IMR-90 (cell line): ENCODE measurements at regions not wholly inside any gene's neighbourhood (a gene's known extent, or its start where the extent isn't known, plus 50 kb on each side); places are given as distances from the start of the nearest gene placed in this dataset.

Experiments
- ATAC-seq: fragments of 200-7000 bp; cut with Tn5 transposase; 2 replicates; pipeline ENCODE4 v1.9.1; 2020; ENCODE audit warnings: low read depth, mild to moderate bottlenecking, moderate library complexity
- BruUV-seq: library from RNA; stranded (reverse); fragments of 400-500 nt; replicated peaks from 2 replicates; lab custom pipeline; 2021; lab: Mats Ljungman, UMichigan
- CTCF ChIA-PET: fragments of 300-600 bp; formaldehyde crosslinking; extraction: SDS; loops from one replicate; lab custom pipeline; 2021; ENCODE audit warnings: antibody characterized with exemption; lab: Yijun Ruan, JAX
- POLR2A ChIA-PET: fragments of 300-600 bp; sonication (Branson Sonifier 250); formaldehyde crosslinking; loops from one replicate; lab custom pipeline; 2022; ENCODE audit warnings: antibody characterized with exemption; ENCODE audit not compliant: unreplicated experiment; lab: Charles Lee
- DNase-seq: peaks from one replicate; pipeline ENCODE4 v3.0.0; 2013
- H2AFZ ChIP-seq: replicated peaks from 2 replicates; pipeline ENCODE3; 2013; ENCODE audit warnings: low read length, mild to moderate bottlenecking; ENCODE audit not compliant: poor library complexity
- H2AK5ac ChIP-seq: 2 replicates; pipeline ENCODE4 v1.6.1; 2013; ENCODE audit warnings: low read depth, low read length, inconsistent platforms
- H2AK9ac ChIP-seq: replicated peaks from 2 replicates; pipeline ENCODE3; 2013; ENCODE audit warnings: mild to moderate bottlenecking, low read depth, low read length, moderate library complexity; ENCODE audit not compliant: poor library complexity
- H2BK120ac ChIP-seq: 2 replicates; pipeline ENCODE4 v1.6.1; 2013; ENCODE audit warnings: low read depth, low read length, inconsistent platforms
- H2BK15ac ChIP-seq: 3 replicates; pipeline ENCODE4 v1.6.1; 2013; ENCODE audit warnings: low read depth, low read length, inconsistent platforms
- H2BK20ac ChIP-seq: 2 replicates; pipeline ENCODE4 v1.6.1; 2013; ENCODE audit warnings: low read depth, mild to moderate bottlenecking, inconsistent platforms, low read length, moderate library complexity
- H2BK5ac ChIP-seq: 2 replicates; pipeline ENCODE4 v1.6.1; 2013; ENCODE audit warnings: mild to moderate bottlenecking, low read depth, low read length, inconsistent platforms; ENCODE audit not compliant: poor library complexity, severe bottlenecking
- H3K14ac ChIP-seq: replicated peaks from 2 replicates; pipeline ENCODE4 v1.6.1; 2013; ENCODE audit warnings: low read depth, low read length, inconsistent platforms
- H3K18ac ChIP-seq: 2 replicates; pipeline ENCODE4 v1.6.1; 2013; ENCODE audit warnings: low read depth, low read length, control low read depth
- H3K23ac ChIP-seq: 2 replicates; pipeline ENCODE4 v1.6.1; 2013; ENCODE audit warnings: low read depth, low read length, inconsistent platforms
- H3K27ac ChIP-seq: 2 replicates; pipeline ENCODE4 v1.5.1; 2013; ENCODE audit warnings: mild to moderate bottlenecking, control low read depth, low read length; ENCODE audit not compliant: insufficient read depth
- H3K27me3 ChIP-seq: 2 replicates; pipeline ENCODE4 v1.6.1; 2013; ENCODE audit warnings: low read length; ENCODE audit not compliant: control insufficient read depth, insufficient read depth
- H3K36me3 ChIP-seq: 2 replicates; pipeline ENCODE4 v1.6.1; 2013; ENCODE audit warnings: low read length, mixed read lengths; ENCODE audit not compliant: control insufficient read depth, insufficient read depth
- H3K4ac ChIP-seq: 2 replicates; pipeline ENCODE4 v1.6.1; 2013; ENCODE audit warnings: low read depth, low read length, inconsistent platforms
- H3K4me1 ChIP-seq: 2 replicates; pipeline ENCODE4 v1.6.1; 2013; ENCODE audit warnings: low read length, mixed read lengths; ENCODE audit not compliant: control insufficient read depth, insufficient read depth
- H3K4me2 ChIP-seq: 2 replicates; pipeline ENCODE4 v1.6.1; 2013; ENCODE audit warnings: low read depth, mild to moderate bottlenecking, control low read depth, low read length, moderate library complexity
- H3K4me3 ChIP-seq: 2 replicates; pipeline ENCODE4 v1.5.1; 2013; ENCODE audit warnings: low read depth, mild to moderate bottlenecking, control low read depth, low read length, moderate library complexity; ENCODE audit not compliant: insufficient read depth
- H3K56ac ChIP-seq: 2 replicates; pipeline ENCODE4 v1.6.1; 2013; ENCODE audit warnings: low read length, inconsistent platforms; ENCODE audit not compliant: insufficient read depth; ENCODE audit errors: extremely low read depth
- H3K79me1 ChIP-seq, 2 experiments: 2 replicates each; pipeline ENCODE4 v1.6.1; 2013; ENCODE audit warnings: low read length in 2 of 2, inconsistent platforms in 1 of 2, low read depth in 1 of 2
- H3K9ac ChIP-seq: 2 replicates; pipeline ENCODE4 v1.6.1; 2013; ENCODE audit warnings: low read depth, low read length, control low read depth
- H3K9me1 ChIP-seq: 2 replicates; pipeline ENCODE4 v1.6.1; 2013; ENCODE audit warnings: low read length, inconsistent platforms; ENCODE audit not compliant: insufficient read depth
- H3K9me3 ChIP-seq: 2 replicates; pipeline ENCODE4 v1.6.1; 2013; ENCODE audit warnings: low read length; ENCODE audit not compliant: control insufficient read depth, insufficient read depth
- H4K20me1 ChIP-seq: 2 replicates; pipeline ENCODE4 v1.6.1; 2013; ENCODE audit warnings: low read length, inconsistent platforms; ENCODE audit not compliant: insufficient read depth
- H4K5ac ChIP-seq: 2 replicates; pipeline ENCODE4 v1.6.1; 2013; ENCODE audit warnings: mild to moderate bottlenecking, low read depth, low read length, control low read depth
- H4K8ac ChIP-seq, 2 experiments: 2 replicates each; pipeline ENCODE4 v1.6.1; 2013; ENCODE audit warnings: low read depth in 2 of 2, low read length in 2 of 2, control low read depth in 1 of 2, inconsistent platforms in 1 of 2
- H4K91ac ChIP-seq: 2 replicates; pipeline ENCODE4 v1.6.1; 2013; ENCODE audit warnings: low read depth, low read length, inconsistent platforms; ENCODE audit not compliant: insufficient read depth
- CHD1 ChIP-seq: IDR thresholded peaks from 2 replicates; pipeline ENCODE4 v1.6.1; 2012; ENCODE audit warnings: low read depth, low read length, improper control_type of control experiment
- WGBS, 2 experiments: methylation state at CpG; one replicate each; pipeline versions ENCODE4 v1.1.5 to v1.1.7; 2013; ENCODE audit warnings: missing lambda C conversion rate in 2 of 2; ENCODE audit not compliant: insufficient read length in 1 of 2; ENCODE audit errors: extremely low coverage in 2 of 2; 5-methylcytosine and 5-hydroxymethylcytosine counted together
- dilution Hi-C: fragments of 300-500 bp; cut with HindIII; formaldehyde crosslinking; loops from one replicate; pipeline ENCODE4 v1.14.3; 2018; ENCODE audit warnings: low sequenced_read_pairs; ENCODE audit not compliant: unreplicated experiment
- in situ Hi-C: fragments of 300-500 bp; cut with MboI; formaldehyde crosslinking; loops from 3 replicates; pipeline ENCODE4 v1.14.3; 2019; ENCODE audit warnings: low sequenced_read_pairs, inconsistent platforms, mixed read lengths
- intact Hi-C: fragments of 100-400 bp; cut with micrococcal nuclease; formaldehyde crosslinking; loops from 2 replicates; pipeline ENCODE4 v1.10.0; 2022

DNA sequence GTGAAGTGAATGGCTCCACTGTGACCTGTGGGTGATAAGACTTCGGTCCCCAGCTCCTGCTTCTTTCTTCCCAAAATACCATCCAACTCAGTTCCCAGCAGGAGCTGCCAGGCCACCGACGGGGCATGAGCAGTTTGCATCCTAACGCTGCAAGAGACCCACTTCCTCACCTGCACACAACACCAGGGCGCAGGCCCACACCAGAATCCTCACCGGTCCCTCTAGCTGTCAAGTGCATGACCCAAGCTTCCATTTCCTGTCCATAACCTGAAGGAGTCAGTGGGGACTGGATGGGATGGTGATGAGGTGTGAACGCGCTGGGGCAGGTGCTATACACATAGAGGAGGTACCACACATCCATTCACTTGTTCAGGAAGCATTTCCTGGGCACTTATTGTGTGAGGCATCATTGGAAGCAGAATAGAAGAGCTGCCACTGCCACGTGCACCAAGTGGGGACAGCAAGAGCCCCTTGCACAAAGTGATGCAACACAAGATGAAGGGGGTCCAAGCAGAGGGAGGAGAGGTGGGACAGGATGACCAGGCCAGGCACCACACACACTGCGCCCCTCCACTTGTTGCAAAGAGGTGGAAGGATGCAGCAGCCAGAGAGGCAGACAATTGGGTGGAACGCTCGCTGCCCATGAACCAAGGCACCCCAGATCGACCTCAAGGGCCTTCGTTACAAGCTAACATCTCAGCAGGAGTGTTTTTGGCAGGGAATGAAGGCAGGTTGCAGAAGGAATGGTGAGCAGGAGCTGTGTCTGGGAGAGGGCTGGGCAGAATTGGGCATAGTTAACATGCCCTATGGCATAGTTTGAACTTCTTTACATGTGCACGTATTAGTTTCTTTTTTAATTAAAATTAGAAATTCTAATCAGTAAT, 605.8 kb upstream of the MGMT start:
- H3K79me1 ChIP-seq: no peaks in the 10 kb centered on the region
- ChIA-PET POLR2A (no interaction called here), CTCF (no interaction called here)
- TF ChIP-seq CHD1: no peak
- WGBS, 2 experiments: 50% methylated on average over 2 of the region's 15 CpGs; no CpG with 5 or more reads in 1 of the 2 experiments
- dilution Hi-C loops: no loop called here
- H3K14ac ChIP-seq: no peak overlapping the region
- no peak overlapping the region for H3K4me2 ChIP-seq
- H3K4me3 ChIP-seq: no peak overlapping the region
- H3K23ac ChIP-seq: no peak overlapping the region
- ATAC-seq (no peak), DNase-seq (no peak)
- no peaks in the 10 kb centered on the region for H3K27me3 ChIP-seq
- BruUV-seq: no TSS peak
- no peak overlapping the region for H2AK5ac ChIP-seq
- no peaks in the 10 kb centered on the region for H4K20me1 ChIP-seq
- peaks cover 42% of the 10 kb centered on the region for H3K9me3 ChIP-seq
- no peak overlapping the region for H2AK9ac ChIP-seq
- H2AFZ ChIP-seq: peak overlapping the region; percentile 43
- H3K4ac ChIP-seq: no peak overlapping the region
- no peaks in the 10 kb centered on the region for H3K9me1 ChIP-seq
- no peak overlapping the region for H3K56ac ChIP-seq
- no peak overlapping the region for H4K91ac ChIP-seq
- no peak overlapping the region for H2BK120ac ChIP-seq
- in situ Hi-C loops: no loop called here
- no peak overlapping the region for H3K18ac ChIP-seq
- no peaks in the 10 kb centered on the region for H3K36me3 ChIP-seq
- no peak overlapping the region for H2BK20ac ChIP-seq
- intact Hi-C loops: no loop called here
- H4K5ac ChIP-seq: no peak overlapping the region
- H2BK5ac ChIP-seq: no peak overlapping the region
- H3K27ac ChIP-seq: no peak overlapping the region
- no peak overlapping the region for H2BK15ac ChIP-seq
- H4K8ac ChIP-seq: no peak overlapping the region
- no peak overlapping the region for H3K9ac ChIP-seq
- H3K4me1 ChIP-seq: no peaks in the 10 kb centered on the region
